T-helper 2 cell treated with Interferon-gamma antibody and Interleukin-4, amounts not matched to agents 100 ng/mL and 5 ng/mL, for 36 hours (primary cell): ENCODE measurements at regions not wholly inside any gene's neighbourhood (a gene's known extent, or its start where the extent isn't known, plus 50 kb on each side); places are given as distances from the start of the nearest gene placed in this dataset.

ENCODE experiments used
- intact Hi-C: fragments of 100-400 bp; cut with micrococcal nuclease; formaldehyde crosslinking; loops from one replicate; pipeline ENCODE4 v1.15.1; 2023

- intact Hi-C loops, result no loop called here
Measured at GRCh38 chr11:103622296-103622695, 414.1 kb upstream of the DDI1 start.

GRCh38 chr11:103623933-103624332, 412.5 kb upstream of the DDI1 start:
- intact Hi-C loops, result no loop called here

GRCh38 chr11:103624708-103625623, 411.5 kb upstream of the DDI1 start:
- intact Hi-C loops, result no loop called here

- intact Hi-C loops, result no loop called here
Measured at GRCh38 chr11:103625624-103625965, 410.8 kb upstream of the DDI1 start.

- intact Hi-C loops, result no loop called here
Measured at GRCh38 chr11:103628121-103628520, 408.3 kb upstream of the DDI1 start.

- intact Hi-C loops, result no loop called here
Measured at GRCh38 chr11:103631841-103632240, 404.6 kb upstream of the DDI1 start.

- intact Hi-C loops, result no loop called here
Measured at GRCh38 chr11:103633068-103633788, 403.2 kb upstream of the DDI1 start.

GRCh38 chr11:103633819-103634590, 402.4 kb upstream of the DDI1 start:
- intact Hi-C loops, result no loop called here

- intact Hi-C loops, result no loop called here
Measured at GRCh38 chr11:103636232-103636631, 400.2 kb upstream of the DDI1 start.

- intact Hi-C loops, result no loop called here
Measured at GRCh38 chr11:103637295-103637694, 399.1 kb upstream of the DDI1 start.

GRCh38 chr11:103637831-103638230, 398.6 kb upstream of the DDI1 start:
- intact Hi-C loops, result no loop called here

GRCh38 chr11:103644676-103645075, 391.8 kb upstream of the DDI1 start:
- intact Hi-C loops, result no loop called here

GRCh38 chr11:103648054-103648453, 388.4 kb upstream of the DDI1 start:
- intact Hi-C loops, result no loop called here

GRCh38 chr11:103648670-103649400, 387.6 kb upstream of the DDI1 start:
- intact Hi-C loops, result no loop called here

- intact Hi-C loops, result no loop called here
Measured at GRCh38 chr11:103649401-103649895, 387.0 kb upstream of the DDI1 start.

- intact Hi-C loops, result no loop called here
Measured at GRCh38 chr11:103650330-103650729, 386.1 kb upstream of the DDI1 start.

GRCh38 chr11:103651341-103651998, 385.0 kb upstream of the DDI1 start:
- intact Hi-C loops, result no loop called here

GRCh38 chr11:103652013-103652412, 384.4 kb upstream of the DDI1 start:
- intact Hi-C loops, result no loop called here

- intact Hi-C loops, result no loop called here
Measured at GRCh38 chr11:103656382-103656781, 380.1 kb upstream of the DDI1 start.

GRCh38 chr11:103659206-103659618, 377.2 kb upstream of the DDI1 start:
- intact Hi-C loops, result no loop called here
